ENCODE measurements at regions not wholly inside any gene's neighbourhood (a gene's known extent, or its start where the extent isn't known, plus 50 kb on each side); places are given as distances from the start of the nearest gene placed in this dataset.
A peak's percentile ranks its signal among the peaks of the same experiment; 100 is the strongest.

GRCh38 chr1:90139837-90140236 lies 144.9 kb downstream of the ZNF326 start:
- DNase-seq (ENCODE audit: low spot score), result no peak

DNA sequence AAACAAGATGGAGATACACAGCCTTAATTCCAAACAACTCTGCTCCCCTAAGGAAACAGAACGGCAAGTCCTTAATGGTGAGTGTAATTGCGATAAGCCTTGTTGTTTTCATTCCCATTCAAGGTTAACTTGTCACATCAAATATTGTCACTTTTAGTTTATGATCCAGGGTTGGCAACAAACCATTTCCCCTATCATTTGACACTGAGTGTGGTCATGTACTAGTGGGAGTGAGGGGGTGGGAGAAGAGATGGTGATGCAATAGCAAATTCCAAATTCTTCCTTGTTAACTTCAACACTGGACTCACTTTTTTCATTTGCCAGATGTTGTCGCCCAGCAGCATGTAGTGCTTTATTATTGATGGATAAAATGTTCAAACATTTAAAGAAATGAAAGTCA lies 140.4 kb downstream of the ZNF326 start:
- DNase-seq (ENCODE audit: low spot score), result no peak

- DNase-seq (ENCODE audit: low spot score), result no peak
Observed at GRCh38 chr1:90134175-90134955, 139.5 kb downstream of the ZNF326 start.

DNA sequence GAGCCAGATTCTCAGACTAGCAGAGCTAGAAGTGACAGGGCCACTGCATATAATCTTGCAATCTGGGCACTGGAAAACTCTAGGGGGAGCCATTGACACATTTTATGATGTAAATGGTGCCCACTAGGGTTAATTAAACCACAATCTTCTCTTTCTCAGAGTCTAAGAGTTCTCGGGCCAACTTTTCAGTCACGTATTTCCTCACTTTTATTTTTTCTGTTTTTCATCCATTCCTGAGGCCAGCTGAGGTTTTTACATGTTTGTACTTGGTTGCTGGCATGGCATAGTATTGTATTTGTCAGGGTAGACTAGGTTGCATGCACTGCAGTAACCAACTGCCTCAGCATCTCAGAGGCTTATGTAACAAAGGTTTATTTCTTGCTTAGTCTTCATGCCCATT lies 138.2 kb downstream of the ZNF326 start:
- DNase-seq (ENCODE audit: low spot score), result peak; percentile 42

GRCh38 chr1:90132306-90132705 lies 137.4 kb downstream of the ZNF326 start:
- no peak for DNase-seq (ENCODE audit: low spot score)

GRCh38 chr1:90127288-90127953 lies 132.5 kb downstream of the ZNF326 start:
- DNase-seq (ENCODE audit: low spot score), result no peak

DNA sequence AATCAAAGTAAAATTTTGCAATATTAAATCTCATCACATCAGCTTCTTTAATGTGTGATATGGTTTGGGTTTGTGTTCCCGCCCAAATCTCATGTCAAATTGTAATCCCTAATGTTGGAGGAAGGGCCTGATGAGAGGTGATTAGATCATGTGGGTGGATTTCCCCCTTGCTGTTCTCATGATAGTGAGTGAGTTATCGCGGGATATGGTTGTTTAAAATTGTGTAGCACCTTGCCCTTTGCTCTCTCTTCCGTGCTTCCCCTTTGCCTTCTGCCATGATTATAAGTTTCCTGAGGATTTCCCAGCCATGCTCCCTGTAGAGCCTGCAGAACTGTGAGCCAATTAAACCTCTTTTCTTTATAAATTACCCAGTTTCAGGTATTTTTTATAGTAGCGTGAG lies 131.9 kb downstream of the ZNF326 start:
- no peak for DNase-seq (ENCODE audit: low spot score)

GRCh38 chr1:90122654-90123340 lies 127.9 kb downstream of the ZNF326 start:
- DNase-seq (ENCODE audit: low spot score), result no peak

GRCh38 chr1:90114521-90115141 lies 119.7 kb downstream of the ZNF326 start:
- DNase-seq (ENCODE audit: low spot score), result peak; percentile 22

GRCh38 chr1:90107990-90108389 lies 113.1 kb downstream of the ZNF326 start:
- no peak for DNase-seq (ENCODE audit: low spot score)

GRCh38 chr1:90106311-90106710 lies 111.4 kb downstream of the ZNF326 start:
- no peak for DNase-seq (ENCODE audit: low spot score)

- no peak for DNase-seq (ENCODE audit: low spot score)
Observed at GRCh38 chr1:90104941-90105538, 110.1 kb downstream of the ZNF326 start.

DNA sequence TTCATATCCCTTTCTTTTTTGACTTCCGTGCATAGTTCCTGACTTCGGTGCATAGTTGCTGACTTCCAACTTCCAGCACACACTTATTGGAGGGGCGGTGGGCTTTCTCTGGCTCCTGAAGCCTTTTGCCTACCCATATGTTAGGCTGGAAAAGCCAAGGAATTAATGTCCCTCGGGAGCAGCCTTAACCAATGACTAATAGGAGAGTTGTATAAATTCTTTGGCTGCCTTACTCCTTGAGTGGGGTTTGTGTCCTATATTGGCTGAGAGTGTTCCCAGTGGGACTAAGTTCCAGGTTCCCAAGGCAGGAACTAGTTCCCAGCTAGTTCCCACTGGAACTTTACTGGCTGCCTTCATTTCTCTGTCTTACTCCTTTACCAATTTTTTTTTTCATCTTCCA lies 105.7 kb downstream of the ZNF326 start:
- no peak for DNase-seq (ENCODE audit: low spot score)

DNA sequence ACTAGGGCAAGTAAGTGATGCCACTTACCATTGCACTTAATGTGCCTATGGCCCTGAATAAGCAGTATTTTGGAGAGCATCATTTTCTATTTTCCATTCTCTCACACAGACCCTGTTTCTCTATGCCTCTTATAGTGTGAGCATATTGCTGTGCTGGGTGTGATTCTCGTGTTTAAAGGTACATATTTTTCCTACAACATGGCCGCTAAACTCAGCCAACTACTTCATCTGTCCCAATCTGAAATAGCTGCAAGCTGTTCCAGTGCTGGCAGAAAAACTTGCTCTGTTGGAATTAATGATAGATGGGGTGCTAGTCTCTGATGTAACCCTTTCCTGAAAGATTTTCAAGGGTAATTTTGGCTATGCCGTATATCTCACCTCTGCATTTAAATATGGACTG lies 97.5 kb downstream of the ZNF326 start:
- no peak for DNase-seq (ENCODE audit: low spot score)

Measured in A172 (cell line).